ENCODE measurements at regions not wholly inside any gene's neighbourhood (a gene's known extent, or its start where the extent isn't known, plus 50 kb on each side); places are given as distances from the start of the nearest gene placed in this dataset.

GRCh38 chr5:167375125-167375524 lies 916.3 kb upstream of the WWC1 start:
- TF ChIP-seq, protein P1, sequence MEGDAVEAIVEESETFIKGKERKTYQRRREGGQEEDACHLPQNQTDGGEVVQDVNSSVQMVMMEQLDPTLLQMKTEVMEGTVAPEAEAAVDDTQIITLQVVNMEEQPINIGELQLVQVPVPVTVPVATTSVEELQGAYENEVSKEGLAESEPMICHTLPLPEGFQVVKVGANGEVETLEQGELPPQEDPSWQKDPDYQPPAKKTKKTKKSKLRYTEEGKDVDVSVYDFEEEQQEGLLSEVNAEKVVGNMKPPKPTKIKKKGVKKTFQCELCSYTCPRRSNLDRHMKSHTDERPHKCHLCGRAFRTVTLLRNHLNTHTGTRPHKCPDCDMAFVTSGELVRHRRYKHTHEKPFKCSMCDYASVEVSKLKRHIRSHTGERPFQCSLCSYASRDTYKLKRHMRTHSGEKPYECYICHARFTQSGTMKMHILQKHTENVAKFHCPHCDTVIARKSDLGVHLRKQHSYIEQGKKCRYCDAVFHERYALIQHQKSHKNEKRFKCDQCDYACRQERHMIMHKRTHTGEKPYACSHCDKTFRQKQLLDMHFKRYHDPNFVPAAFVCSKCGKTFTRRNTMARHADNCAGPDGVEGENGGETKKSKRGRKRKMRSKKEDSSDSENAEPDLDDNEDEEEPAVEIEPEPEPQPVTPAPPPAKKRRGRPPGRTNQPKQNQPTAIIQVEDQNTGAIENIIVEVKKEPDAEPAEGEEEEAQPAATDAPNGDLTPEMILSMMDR (IDR thresholded peaks at IDR 0.05): no peak
- no peak for TF ChIP-seq POLR2A (IDR thresholded peaks at IDR 0.05)
